SKM-1 (cell line): ENCODE measurements at regions not wholly inside any gene's neighbourhood (a gene's known extent, or its start where the extent isn't known, plus 50 kb on each side); places are given as distances from the start of the nearest gene placed in this dataset.
A peak's percentile ranks its signal among the peaks of the same experiment; 100 is the strongest.

Experiments
- DNase-seq: peaks from one replicate; lab custom pipeline; 2025; ENCODE audit not compliant: unreplicated experiment; lab: John Stamatoyannopoulos, UW

DNA sequence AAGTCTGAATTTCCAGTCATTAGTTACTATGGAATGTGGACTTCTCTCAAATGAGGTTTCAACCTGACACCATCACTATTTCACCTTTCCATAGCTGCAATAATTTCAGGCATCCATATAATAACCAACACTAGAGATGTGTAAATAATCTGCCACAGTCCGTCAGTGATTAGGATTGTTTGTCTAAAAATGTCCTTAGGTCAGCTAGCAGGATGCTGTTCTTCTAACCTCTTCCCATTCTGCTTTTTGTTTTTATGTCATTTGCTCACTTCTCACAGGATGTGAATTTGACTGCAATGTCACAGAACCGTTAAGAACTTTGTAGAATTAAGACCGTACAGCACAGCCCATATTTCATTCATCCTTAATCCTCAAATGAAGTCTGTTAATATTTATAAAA, 166.4 kb upstream of the RASA1 start:
- DNase-seq, result no peak

DNA sequence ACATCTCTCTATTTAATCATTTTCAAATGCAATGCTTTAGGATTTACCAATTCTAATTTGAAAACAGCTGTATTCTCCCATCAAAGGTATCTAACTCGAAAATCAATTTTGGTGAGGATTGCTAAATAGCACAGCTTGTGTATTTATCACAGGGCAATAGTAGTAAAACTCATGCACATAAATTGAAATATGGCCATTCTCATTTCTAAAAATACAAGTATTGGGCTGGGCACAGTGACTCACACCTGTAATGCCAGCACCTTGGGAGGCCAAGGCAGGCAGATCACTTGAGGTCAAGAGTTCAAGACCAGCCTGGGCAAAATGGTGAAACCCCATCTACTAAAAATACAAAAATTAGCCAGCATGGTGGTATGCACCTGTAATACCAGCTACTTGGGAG, 164.8 kb upstream of the RASA1 start:
- no peak for DNase-seq

DNA sequence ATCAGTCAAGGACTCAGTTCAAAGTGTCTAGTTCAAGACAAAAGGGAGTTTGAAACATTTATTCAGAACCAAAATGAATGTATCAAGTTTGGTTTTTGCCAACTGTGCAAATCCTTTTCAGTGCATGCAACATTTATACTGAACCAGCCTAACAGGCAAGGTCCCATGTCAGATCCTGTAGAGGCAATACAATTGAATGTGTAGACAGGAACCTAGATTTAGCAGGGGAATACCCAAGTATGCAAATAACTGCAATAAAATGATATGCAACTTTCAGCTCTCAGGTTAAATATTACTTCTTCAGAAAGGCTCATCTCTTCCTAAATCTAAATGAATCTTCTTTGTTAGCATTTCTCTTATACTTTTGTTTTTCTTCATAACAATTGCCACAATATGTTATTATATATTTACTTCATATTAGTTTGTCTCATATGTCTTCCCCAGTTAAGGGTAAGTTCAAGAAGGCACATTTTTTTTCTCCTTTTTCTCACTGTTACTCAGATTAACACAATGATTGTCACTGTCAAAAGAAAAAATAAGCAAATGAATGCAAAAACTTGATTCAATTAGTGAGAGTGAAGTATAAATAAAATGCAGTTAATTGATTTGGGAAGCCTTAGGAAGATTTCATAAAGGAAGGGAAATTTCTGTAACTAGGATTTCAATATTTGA, 163.9 kb upstream of the RASA1 start:
- DNase-seq, result no peak

DNA sequence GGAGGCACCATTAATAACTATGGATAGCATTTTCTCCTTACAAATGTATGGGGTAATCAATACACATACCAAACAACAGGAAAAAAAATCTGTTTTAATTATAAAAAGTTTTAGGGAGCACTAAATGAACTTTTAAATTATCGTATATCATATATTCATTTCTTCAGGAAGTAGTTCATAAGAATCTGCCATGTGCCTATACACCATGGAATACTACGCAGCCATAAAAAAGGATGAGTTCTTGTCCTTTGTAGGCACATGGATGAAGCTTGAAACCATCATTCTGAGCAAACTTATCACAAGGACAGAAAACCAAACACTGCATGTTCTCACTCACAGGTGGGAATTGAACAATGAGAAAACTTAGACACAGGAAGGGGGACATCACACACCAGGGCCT, 162.1 kb upstream of the RASA1 start:
- DNase-seq, result no peak

DNA sequence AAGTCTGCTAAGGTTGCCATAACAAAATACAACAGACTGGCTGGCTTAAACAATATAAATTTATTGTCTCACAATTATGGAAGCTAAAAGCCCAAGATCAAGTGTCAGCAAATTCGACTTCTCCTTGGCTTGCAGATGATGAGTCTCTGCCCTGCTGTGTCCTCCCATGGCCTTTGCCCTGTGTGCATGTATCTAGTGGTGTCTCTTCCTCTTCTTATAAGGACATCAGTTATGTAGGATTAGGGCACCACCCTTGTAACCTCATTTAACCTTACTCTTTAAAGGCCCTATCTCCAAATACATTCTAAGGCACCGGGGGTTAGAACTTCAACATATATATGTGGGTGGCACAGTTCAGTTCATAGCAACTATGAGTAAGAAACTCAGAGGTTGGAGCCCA, 157.9 kb upstream of the RASA1 start:
- DNase-seq, result no peak

DNA sequence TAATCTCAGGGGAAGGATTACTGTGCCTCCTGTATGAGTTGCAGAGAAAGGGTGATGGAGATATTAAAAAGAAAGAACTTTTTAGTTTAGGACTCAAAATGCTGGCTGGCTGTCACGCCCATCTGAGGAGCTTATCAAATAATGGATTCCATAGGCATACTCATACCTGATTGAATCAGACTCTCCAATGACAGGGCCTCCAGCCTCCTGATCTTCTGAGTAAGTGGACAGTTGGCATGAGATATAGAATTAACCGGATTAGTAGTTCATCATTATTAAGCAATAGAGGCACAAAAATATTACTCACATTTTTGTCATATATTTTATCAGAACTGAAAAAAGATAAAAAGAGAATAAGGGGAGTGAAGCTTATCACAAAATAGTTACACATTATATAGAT, 157.0 kb upstream of the RASA1 start:
- no peak for DNase-seq

DNA sequence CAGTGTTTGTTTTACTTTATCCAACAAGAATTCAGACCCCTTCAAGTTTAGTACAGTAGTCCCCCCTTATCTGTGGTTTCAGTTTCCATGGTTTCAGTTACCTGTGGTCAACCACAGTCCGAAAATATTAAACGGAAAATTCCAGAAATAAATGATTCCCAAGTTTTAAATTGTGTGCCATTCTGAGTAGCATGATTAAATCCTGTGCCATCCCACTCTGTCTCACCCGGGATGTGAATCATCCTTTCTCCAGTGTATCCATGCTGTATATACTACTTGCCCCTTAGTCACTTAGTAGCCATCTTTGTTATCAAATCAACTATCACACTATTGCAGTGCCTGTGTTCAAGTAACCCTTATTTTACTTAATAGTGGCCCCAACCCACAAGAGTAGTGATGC, 153.8 kb upstream of the RASA1 start:
- no peak for DNase-seq

DNA sequence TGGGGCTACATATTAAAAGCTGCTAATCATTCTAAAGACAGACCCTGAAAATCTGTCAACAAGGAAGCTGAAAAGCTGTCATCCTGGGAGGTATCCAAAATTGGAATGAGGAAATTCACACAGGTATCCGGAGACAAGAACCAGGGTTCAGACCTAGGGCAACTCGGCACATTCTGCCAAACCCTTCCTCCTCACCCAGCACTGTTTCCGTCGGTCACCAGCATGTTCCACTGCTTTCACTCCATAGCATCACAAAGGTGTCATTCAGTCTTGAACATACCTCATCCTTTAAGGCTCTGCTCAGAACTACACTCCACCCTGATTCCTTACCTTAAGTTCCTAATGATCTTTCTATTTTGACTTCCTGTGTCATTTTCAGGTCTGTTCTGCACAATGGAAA, 153.1 kb upstream of the RASA1 start:
- DNase-seq, result no peak

DNA sequence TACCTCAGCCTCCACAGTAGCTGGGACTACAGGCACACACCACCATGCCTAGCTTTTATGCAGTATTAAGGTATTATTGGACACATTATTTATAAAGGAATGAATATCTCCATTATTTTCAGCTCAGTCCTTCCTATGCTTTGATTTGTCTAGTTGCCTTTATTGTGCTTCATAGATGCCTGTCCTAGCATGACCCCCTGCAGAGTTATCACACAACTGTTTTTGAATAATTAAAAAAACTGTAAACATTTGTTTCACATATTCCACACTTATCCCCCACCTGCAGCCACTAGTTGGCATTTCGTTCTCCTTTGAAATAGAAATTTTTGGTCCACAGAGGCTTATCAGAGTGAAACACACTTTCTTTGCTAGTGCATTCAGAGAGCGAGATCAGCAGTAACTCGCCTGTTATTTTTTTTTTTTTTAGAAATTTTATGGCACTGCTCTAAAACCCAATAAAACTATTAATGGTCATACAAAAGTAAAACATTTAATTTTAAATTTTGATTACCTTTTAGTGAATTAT, 151.8 kb upstream of the RASA1 start:
- no peak for DNase-seq

DNA sequence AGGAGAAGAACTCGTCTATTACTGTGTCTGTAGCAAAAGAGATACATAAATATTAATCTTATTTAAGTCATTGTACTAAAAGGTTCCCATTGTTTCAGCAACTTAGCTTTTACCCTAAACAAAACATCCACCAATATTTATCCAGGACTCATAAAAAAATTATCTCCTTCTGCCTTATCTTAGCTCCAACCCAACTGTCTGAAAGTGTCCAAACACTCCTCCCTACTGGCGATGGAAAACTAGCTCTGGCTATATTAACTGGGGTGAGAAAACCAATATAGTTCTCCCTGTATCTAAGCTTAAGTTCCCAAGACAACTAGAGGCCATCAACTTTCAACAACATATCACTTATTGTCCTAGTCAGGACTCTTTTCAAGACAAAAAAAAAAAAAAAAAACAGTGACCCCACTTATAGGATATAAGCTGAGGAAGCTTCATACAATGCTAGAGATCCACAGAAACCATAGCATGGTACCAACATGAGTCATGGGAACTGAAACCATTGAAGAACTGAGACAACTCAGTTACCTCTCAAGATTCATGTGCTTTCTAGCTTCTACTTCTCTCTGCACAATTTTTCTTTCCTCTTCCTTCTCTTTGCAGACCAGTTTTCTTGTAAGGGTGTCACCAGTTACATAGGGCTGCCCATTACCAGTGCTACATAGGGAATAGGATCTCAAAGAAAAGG, 150.7 kb upstream of the RASA1 start:
- no peak for DNase-seq

DNA sequence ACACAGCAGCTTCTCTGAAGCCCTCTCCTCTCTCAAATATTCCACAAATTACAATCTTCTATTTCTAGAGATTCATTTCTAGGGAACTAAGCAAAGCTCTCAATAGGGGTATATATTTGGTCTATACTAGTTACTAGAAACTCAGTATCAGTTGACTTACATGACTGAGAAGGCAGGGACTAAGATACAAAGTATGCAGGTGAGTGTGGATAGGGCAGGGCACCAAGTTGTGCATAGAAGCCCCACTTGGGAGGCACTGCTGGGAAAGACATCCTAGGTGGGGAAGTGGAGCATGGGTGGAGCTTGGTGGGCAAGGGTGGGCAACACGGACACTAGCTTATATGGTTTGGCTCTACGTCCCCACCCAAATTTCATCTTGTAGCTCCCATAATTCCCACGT, 148.1 kb upstream of the RASA1 start:
- no peak for DNase-seq

DNA sequence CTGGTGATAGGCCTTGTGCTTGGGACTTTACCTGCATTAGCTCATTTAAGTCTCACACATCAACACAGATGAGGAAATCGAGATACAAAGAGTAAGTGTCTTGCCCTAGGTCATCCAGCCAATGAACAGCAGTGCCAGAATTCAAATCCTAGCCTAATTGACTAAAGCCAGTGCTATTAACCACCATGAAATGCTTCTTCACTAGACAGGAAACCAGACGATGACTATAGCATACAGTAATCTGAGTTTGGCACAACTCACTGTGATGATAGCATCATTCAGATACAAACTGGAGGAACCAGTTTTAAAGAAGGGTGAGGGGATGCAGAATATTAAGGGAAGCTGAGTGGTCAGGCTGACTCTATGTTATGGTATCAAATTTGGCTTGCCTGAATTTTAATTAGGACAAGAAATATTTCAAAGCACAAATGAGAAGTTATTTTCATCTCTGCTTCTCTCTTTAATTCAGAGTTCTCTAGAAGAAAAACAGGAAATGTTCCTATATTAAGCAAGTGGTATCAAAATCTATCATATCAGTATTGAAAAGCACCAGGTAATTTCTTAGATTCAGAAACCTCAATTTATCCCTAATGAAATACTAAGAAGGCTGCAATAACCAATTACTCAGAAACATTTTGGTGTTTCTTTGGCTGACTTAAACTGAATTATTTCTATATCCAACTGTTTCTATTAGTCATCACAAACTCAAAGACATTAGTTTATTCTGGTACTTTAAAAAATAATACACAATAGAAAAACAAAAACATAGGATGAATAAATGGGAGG, 147.0 kb upstream of the RASA1 start:
- DNase-seq, result no peak

DNA sequence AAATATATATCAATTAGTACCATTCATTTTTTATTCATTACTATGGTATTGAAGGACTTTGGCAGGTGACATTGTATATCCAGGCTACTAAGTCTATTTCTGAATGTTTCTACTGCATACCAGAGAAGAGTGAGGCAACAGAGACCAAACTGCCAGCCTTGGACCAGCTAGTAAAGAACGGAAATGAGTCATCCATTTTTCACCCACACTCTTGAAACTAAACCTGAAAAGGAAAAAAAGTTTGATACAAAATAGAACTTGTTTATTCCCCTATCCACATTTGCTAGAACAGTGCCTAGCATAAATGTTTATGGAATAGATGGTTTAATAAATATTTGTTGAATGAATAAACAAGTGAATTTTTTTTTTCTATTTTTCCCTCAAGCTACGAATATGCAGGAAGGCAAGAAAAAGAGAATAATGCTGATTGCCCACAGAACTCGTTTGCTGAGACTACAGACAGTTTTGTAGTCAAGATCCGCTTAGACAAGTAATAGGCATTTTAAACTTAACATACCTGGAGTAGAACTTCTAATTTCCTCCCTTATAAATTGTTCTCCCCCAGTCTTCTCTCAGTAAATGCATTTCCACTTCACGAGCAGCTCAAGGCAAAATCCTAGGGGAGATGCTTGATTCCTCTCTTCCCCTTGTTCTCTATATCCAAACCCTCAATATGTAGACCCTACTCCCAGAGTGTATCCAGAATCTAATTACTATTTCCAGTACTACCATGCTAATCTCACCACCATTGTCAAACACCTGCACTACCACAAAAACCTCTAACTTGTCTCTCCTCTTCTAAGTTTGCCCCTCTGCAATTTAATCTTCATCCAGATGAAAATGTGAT, 146.2 kb upstream of the RASA1 start:
- peak; percentile 39 for DNase-seq

DNA sequence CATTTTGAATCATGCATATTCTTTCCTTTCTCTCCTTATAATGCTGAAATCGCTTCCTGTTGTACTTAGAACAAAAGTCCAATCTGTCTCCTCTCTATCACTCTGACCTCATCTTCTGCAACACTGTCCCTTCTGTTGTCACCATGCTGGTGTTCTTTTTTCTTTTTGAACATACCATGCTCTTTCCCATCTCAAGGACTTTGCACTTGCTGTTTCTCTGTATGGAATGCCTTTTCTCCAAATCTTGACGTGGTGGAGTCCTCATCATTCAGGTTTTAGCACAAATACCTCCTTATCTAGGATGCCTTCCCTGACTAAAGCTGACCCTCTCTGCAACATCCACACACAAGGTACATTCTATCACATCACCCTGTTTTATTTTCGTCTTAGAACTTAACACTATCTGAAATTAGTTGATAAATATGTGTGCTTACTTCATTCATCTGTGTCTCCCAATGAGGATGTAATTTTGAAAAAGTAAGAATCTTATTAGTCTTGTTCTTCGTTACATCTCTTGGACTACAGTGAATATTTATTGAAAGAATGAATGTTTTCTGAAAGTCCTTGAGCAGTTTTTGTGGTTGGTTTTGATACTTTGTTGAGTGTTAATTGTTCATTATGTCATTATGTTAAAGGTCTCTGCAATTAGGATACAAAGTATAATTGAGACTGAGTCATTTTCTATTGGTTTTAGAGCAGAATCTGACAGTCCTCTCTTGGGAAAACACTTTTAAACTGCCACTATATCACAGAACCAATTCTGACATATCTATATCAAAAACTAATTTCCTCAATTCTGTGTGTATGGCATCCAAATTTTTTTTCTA, 145.3 kb upstream of the RASA1 start:
- no peak for DNase-seq

DNA sequence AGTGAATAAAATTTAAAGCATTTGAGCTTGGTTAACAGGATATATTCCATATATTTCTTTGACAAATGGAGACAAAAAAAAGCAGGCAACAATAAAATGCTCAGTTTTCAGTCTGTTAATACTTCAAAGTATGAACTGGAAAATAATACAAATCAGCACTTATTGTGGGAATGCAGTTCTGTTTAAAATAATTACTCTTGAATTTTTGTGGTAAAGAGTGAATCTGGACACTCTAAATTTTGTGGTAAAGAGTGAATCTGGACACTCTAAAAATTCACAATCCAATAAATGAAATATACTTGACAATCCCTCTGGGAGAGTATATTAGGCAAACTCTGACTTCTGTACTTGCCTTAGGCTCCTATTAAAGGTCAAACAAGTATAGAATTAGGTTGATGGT, 141.9 kb upstream of the RASA1 start:
- no peak for DNase-seq

DNA sequence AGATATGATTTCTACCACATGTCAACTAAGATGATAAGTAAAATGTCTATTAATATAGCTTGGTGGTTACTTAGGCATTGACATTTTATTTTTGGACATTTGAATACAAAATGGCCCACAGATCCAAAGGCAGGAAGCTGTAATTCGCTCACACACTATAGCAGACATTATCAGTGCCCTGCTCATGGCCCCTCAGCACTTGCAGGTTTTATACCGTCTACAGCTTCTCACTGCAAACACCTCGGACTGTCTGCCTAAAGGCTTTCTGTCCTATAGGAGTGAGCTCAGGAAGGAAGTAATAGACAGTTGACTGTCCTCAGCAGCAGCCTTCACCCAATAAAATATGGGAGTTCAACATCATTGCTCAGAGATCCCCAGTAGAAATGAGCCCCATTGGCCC, 140.8 kb upstream of the RASA1 start:
- no peak for DNase-seq

DNA sequence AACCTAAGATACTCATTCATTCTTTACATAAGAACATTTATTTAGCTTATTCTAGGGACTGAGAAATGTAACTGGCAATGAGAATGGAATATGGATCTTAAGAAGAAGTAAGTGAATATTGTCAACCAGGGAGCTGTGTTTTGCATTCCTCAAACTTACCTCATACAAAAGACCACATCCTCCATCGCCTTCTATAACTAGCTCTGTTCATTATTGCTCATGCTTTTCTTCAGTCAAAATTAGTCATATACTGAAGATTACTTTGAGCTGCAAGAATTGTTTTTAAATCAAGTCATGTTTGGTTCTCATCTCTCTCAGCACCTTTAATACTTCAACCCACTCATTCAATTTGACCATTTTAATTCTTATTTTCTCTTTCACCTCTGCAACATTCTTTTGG, 140.3 kb upstream of the RASA1 start:
- DNase-seq, result no peak

DNA sequence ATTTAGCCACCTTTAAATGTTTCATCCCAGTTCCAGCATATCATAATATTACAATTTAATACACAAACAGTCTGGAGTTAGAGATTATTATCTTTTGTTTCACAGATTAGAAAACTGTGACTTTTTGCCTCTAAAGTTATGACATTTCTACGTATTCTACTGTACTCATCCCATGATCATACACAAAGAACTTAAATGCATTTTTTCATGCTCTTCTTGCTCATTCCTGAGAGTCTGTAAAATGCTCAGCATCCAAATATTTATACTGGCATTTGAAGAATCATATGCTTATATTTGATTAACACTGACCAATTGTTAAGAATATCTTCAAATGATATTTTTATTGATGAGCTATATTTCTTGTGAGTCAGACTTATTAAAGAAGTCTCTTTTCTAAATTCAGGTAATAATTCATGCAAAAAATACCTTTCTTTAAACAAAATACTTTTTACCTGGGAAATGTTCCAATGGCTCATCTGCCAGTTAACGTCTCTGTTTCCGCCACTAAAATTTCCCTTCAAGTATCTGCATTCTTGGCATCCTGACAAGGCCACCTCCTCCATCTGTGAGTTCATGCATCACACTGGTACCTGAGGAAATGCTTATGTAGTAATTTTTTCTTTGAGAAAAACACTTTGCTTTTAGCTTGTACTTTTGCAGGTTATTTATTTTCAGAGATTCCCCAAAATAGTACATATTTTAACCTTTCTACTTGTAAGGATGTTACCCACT, 139.6 kb upstream of the RASA1 start:
- DNase-seq, result no peak

DNA sequence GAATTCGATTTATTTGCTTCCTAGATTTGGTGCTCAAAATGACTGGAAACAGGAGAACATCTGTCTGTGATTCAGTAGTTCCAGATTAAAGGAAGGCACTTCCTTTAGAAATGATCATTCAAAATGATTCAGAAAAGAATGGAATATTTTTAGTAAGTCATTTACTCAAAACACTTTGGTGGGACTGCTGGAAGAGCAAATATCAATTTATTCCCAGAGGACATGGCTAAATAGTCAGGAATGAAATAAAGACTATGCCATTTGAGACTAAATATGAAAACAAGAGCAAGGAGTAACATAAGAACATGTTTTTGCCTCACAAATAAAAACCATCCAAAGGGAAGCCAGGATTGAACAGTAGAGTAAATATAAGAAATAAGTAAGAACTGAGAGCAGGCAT, 138.6 kb upstream of the RASA1 start:
- DNase-seq, result no peak

DNA sequence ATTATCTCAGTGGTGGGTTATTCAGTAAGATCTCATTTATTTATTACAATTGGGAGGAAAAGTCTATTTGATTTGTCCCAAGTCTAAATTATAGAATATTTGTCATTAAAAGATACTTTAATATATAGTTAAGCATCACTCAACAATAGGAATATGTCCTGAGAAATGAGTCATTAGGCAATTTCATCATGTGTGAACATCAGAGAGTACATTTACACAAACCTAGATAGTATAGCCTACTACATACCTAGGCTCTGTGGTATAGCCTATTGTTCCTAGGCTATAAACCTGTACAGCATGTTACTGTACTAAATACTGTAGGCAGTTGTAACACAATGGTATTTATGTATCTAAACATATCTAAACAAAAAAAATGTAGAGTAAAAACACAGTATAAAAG, 135.0 kb upstream of the RASA1 start:
- no peak for DNase-seq
